ENCODE measurements at regions not wholly inside any gene's neighbourhood (a gene's known extent, or its start where the extent isn't known, plus 50 kb on each side); places are given as distances from the start of the nearest gene placed in this dataset.

DNA sequence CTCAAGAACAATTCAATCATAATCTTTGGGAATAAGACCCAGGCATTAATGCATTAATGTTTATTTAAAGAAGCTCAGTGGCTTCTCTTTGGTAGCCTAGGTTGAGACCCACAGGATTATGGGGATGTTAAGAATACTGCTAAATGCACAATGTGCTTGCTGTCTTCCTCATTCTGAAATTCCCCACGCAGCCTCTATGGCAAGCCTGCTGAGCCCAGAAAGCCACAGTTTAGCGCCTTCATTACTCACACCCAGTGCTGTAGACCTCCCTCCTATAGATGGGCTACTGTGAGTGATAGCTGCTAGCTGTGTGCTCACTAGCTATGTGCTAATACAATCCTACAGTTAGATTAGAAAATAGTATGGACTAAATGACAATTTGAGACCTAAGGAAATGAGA, 90.6 kb downstream of the TNFSF13B start:
- no peak for DNase-seq

DNA sequence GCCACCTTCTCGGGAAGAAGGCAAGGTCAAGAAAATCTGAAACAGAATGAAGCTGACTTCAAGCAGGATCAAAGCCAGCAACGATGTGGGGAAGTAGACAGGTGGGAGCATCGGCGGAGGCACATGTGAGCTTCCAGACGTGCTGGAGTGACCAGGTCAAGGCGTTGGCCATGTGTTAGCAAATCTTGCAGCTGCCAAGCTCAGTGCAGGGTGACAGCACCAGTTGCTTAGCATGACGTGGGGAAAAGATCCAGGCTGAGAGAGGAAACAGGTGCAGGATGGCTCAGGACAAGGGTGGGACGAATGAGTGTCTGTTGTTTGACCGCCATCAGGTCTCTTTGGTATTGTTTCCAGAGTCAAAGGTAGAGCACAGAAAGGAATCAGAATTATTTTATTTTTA, 92.3 kb downstream of the TNFSF13B start:
- no peak for DNase-seq

DNA sequence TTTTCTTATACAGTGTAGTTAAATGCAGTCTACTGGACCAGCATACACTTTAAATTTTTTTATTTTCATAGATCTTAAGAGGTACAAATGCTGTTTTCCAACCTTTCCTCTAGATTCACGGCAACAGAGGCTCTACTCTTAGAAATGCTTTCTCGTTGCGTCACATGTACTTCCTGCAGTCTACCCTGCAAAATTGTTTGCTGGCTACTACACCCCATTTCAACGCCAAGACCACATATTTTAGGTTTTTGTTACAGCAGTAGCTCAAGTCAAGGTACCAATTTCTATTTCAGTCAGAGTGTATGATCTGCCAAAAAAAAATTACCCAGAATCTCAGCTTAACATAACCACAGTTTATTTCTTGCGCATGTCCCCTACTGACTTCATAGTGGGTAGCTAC, 94.1 kb downstream of the TNFSF13B start:
- no peak for DNase-seq

DNA sequence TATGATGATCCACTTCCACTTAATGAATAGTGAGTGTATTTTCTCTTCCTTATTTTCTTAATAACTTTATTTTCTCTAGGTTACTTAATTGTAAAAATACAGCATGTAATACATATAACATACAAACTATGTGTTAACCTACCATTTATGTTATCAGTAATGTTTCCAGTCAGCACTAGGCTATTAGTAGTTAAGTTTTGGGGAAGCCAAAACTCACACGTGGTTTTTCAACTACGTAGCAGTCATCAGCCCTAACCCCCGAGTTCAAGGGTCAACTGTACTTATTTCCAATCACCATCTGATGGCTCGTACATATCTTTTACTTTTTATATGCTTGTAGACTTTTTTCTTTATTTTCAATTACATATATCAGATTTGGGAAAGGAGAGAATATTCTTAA, 95.7 kb downstream of the TNFSF13B start:
- DNase-seq: no peak

DNA sequence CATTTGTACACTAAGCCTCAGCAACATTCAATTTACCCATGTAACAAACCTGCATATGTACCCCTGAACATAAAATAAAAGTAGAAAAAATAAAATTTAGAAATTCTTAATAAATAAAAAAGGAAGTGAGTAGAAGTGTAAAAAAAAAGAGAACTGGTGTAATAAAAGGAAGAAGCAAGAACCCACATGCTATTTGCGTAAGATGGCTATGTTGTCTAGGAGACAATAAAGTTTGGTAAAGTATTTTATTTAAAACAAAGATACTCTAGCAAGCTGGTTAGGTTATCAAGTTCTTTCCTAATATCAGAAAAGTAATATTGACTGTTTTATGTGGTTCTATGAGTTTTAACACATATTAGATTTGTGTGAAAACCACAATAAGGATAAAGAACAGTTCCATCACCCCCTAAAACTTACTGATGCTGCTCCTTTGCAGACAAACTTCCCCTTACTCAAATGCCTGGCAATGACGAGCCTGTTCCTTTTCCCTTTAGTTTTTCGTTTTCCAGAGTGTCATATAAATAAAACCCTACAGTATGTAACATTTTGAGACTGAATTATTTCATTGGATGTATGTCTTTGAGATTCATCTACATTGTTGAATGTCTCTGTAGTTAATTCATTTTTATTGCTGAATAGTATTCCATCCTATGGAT, 98.9 kb downstream of the TNFSF13B start:
- no peak for DNase-seq

DNA sequence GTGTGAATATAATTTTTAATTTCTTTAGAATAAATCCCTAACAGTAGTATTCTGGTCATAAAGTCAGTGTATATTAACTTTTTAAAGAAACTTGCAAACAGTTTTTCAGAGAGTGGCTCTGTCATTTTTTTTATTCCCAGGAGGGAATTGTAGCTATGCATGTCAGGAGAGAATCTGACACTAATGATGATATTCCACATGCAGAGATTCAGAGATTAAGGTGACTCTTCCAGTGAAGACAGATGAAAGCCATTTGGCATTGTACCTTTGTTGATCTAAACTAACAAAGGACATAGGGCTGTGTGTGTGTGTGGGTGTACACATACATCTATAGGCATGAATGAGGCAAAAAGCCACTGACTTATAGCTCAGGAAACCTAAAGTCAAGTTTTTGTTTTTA, 99.9 kb downstream of the TNFSF13B start:
- DNase-seq: no peak

DNA sequence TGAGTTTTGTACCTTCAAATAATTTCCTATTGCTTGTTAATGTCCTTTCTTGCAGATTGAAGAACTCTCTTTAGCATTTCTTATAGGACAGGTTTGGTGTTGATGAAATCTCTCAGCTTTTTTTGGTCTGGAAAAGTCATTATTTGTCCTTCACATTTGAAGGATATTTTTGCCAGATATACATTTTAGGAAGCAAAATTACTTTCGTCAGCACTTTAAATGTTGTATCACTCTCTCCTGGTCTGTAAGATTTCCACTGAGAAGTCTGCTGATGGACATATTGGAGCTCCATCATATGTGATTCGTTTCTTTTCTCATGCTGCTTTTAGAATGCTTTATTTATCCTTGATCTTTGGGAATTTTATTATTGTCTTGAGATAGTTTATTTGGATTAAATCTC, 105.5 kb downstream of the TNFSF13B start:
- no peak for DNase-seq

DNA sequence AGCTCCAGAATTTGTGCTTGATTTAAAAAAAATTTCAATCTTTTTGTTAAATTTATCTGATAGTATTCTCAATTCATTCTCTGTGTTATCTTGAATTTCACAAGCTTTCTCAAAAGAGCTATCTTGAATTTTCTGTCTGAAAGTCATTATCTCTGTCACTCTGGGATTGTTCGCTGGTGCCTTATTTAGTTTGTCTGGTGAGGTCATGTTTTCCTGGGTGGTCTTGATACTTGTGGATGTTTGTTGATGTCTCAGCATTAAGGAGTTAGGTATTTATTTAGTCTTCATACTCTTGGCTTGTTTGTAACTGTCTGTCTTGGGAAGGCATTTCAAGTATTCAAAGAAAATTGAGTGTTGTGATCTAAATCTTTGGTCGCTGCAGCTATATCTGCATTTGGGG, 106.3 kb downstream of the TNFSF13B start:
- DNase-seq: no peak

DNA sequence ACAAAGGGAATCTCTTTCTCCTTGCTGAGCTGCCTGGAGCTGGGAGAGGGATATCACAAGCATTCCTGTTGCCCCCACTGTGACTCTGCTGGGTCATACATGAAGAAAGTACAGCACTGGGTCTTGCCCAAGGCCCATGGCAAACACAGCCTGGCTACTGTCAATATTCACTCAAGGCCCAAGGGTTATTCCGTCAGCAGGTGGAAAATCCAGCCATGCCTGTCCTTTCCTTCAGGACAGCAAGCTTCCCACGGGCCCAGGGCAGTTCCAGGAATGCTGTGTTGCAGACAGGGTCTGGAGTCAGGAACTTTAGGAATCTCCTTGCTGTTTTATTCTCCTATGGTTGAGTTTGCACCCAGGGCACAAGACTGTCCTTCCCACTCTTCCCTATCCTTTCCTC, 106.8 kb downstream of the TNFSF13B start:
- DNase-seq: no peak

DNA sequence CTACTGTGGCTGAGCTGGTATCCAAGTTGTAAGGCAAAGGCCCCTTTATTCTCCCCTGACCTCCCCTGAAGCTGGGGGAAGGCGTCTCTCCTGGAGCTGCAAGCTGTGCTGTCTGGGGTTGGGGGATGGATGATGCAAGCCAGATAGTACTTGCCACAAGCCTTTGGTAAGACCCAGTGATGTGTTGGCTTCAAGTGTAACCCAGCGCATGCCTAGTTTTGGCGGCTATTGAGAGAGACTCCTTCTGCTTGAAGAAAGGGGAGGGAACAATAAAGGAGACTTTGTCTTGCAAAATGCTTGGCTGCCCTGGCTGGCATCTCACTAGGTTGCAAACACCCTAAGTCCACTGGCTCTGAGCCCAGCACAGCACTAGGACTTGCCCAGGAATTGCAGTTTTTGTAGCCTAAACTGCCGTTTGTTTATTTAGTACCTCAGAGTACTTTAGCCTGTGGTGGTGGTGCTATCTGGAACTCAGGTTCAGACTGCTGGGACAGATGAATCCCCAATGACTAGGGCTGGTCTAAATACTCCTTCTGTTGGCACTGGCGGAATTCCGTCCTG, 108.2 kb downstream of the TNFSF13B start:
- peak in 6 of 56 donors; percentile 1 to 11 (median 4) for DNase-seq

DNA sequence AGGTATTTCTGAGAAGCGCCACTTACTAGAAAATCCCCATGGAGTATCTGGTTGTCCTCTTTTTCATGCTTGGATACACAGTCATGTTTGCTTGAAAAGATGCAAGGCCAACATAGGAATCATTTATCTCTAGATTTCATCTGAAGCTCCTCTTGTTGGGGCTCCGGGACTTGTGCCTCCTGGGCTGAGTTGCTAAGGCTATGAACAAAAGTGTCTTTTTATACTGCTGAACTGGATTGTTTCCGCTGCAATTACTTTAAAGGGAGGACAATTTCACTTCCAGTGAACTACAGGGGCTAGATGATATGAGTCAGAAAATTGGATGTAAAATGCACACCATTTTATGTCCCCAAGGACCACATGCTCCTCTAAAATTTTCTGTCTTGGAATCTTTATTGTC, 114.1 kb downstream of the TNFSF13B start:
- no peak for DNase-seq

DNA sequence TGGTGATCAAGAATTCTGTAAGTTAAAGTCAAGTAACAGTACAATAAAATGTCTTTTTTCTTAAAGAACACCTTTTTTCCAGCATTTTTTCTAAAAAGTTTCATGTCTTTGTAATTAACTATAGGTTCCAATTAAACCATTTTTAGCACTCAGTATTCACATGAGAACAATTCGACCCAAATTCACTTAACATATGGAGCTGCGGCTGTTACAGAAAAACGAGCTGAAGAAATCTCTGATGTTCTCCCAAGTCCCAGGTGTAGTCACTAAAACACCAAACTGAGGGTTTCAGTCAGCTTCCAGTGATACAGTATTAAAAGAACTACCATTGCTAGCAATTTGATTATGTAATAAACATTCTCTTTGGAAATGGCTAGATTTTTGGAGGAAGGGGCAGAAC, 117.6 kb downstream of the TNFSF13B start:
- no peak for DNase-seq

DNA sequence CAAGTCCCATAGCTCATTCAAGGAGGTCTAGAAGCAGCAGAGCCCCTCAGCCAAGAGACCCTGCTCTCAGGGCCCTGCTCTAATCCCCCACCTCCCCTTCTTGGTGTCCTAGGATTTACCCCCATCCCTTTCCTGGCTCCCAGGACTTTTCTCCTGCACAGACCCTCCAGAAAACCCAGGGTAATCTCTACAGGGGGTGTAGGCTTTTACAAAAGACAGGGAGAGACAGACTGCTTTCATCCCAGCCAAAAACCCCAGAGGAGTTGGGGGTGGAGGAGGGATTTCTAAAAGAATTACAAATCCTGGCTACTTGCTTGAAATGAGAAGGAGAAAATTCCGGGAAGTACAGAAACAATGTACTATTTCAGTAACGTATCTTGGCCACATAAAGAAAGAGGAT, 133.3 kb downstream of the TNFSF13B start:
- DNase-seq: no peak

DNA sequence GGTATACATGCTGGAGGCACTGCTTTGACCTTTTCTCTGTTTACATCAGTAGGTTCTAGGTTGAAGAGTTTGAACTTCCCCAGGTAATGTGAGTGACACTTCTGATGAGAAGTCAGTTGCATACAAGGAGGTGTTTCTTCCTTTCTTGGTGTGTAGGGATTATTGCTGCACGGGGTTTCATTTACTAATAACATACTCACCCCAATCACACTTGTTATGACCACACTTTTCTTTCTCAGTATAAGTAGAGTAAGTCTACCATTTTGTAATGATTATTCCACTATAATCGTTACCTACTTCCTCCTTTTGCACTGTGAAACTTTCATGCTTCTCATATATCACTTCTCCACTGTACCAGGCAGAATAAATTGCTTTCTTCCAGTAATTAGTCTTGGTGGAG, 138.0 kb downstream of the TNFSF13B start:
- no peak for DNase-seq

DNA sequence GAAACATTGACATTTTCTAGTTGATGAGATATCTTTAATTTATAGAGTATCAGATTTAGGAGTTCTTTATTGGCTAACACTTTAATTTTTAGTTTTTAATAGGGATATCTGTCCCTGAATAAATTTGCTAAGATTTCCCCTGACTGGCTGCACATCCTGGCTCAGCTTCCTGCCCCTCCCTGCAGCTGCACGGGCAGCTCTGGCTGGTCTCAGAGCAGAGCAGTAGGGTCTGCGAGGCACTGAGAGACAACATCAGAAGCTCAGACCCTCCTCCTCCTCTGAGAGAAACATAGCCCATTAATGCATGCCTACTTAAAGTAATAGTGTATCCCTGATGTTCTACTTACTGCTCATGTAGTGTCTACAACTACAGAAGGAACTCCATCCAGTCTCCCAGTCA, 139.2 kb downstream of the TNFSF13B start:
- DNase-seq: no peak

DNA sequence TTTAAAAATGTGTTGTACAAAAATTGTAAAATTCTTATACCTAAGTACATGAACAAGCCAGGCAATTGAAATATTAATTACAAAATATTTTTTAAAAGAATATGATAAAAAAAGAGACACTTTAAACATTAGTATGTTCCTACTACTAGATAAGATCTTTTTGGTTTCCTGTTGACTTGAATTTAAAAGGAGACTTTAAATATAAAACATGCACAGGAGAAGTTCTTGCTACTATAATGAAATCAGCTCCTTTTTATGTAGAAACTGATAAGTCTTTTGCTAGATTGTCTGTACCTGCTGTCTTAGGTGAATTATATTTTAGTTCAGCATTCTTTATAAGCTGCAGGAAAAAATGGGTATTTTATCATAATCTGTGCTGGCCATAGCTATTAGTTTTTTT, 140.2 kb downstream of the TNFSF13B start:
- no peak for DNase-seq

DNA sequence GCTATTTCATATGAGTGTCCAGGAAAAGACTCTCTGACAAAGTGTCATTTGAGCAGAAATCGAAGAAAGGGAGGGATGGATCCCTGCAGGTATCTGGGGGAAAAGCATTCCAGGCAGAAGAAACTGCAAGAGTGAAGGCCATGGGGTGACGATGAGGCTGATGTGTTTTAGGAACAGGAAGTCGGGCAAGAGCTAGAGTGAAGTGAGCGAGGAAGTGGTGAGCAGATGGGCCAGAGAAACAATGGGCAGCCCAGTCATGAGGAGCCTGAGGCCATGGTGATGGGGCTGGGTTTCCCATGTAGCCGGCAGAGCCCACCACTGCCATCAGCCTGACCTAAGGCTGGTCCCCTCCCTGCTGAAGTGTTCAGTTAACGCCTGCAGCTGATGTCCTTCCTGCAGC, 150.2 kb downstream of the TNFSF13B start:
- no peak for DNase-seq

DNA sequence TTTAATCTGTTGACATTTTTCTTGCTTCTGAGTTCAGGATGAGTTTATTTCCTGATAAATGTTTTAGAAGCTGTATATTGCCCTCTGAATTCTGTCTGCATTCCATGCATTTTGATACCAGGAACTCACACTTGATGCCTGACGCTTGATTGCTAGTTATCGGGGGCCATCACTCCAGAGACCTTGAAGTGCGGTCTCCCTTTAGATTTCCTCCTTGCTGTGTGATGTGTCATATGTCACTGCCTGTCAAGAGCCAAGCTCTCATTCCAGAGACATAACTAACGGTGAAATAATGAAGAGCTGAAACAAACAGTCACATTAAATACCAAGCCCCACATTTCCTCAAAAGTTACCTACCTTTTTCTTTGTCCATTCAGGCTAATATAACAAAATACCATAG, 155.5 kb downstream of the TNFSF13B start:
- no peak for DNase-seq

DNA sequence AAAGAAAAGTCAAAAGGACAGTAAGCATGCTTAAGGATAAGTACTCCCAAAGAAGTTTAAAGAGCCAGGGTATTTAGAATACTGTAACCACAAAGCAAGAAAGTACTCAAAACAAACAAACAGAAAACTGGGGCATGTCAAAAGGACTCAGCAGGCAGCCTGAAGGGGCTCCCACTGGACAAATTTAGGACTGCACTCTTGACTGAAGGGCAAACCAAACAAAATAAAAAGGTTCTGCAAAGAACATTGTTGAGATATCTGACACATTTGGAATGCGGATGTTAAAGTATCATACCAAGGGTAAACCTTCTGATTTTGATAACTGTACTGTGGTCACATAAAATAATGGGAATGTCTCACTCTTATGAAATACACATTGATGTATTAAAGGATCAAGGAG, 157.4 kb downstream of the TNFSF13B start:
- DNase-seq: no peak

DNA sequence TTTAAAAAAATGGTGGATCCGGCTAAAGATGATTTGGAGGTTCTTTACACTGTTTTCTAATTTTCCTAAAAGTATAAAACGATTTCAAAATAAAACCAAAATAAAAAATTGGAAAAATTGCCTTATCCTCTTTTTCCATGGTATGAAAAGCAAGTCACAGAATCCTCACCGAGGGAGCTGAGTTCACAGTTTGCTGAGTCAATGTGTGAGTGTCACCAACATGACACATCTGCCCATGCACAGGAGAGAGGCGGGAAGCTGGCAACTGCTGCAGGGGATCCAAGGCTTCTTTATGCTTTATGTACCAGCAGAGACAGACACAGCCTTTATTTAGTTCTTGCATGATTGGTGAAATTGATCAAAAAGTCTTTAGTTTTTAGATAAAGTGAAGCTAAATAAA, 157.8 kb downstream of the TNFSF13B start:
- DNase-seq: peak in 11 of 56 donors; percentile 2 to 46 (median 15)

DNA sequence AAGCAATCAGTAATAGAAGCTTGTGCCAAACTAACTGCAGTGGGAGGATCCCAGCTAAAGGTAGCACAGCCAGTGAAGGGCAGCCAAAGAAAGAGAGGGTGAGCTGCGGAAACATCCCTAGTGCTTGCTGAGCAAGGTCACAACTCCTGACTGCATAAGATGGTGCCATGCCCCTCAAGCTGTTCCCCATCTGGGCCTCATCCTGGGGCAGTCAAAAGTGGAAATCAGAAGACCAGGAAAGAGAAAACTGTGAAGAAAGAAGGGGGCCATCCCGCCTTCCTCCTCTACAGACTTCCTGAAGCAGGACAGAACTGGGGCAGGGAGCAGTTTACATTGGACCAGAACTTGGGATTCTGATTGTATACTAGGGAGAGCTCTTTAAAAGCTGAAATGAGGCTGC, 159.2 kb downstream of the TNFSF13B start:
- no peak for DNase-seq

DNA sequence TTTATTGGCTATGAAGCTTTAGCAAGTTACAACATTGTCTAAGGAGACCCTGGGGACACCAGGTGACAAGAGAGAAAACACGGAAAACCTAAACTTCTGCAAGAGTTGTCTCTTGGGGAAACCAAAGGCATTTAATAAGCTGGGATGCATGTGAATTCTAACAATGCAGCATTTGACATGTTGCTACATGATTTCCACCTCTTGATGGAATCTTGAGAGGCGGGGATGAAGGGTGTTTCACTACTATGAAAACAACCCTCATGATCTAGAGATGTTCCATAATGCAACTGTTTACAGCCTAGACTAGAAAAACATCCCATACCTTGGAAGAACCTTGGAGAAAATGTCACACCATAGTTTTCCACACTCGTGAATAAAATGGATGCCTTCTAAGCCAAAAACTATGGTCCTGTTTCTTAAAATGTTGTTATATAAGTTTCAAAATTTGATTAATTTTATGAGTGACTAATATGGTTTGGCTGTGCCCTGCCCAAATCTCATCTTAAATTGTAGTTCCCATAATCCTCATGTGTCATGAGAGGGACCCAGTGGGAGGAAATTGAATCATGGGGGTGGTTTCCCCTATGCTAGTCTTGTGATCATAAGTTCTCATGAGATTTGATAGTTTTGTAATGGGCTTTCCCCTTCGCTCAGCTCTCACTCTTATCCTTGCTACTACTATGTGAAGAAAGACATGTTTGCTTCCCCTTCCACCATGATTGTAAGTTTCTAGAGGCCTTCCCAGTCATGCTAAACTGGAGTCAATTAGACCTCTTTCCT, 164.6 kb downstream of the TNFSF13B start:
- no peak for DNase-seq
